Kidney (tissue), 13 donors: ENCODE measurements at regions not wholly inside any gene's neighbourhood (a gene's known extent, or its start where the extent isn't known, plus 50 kb on each side); places are given as distances from the start of the nearest gene placed in this dataset.

Experiments
- DNase-seq, 5 donors: peaks; one replicate each; pipeline ENCODE4 v3.0.0-alpha.2; 2013 to 2020
- FAIRE-seq: peaks from 2 replicates; lab custom pipeline; 2012; peaks lifted over from hg19 to GRCh38; lab: Jason Lieb, UNC
- H3K27ac ChIP-seq, 2 donors: one replicate each; pipeline ENCODE4 v1.7.0; 2013; ENCODE audit warnings: low read depth in 2 of 2, low read length in 2 of 2, inconsistent platforms in 1 of 2
- H3K27me3 ChIP-seq: one replicate; pipeline ENCODE4 v1.7.1; 2013; ENCODE audit warnings: low read length, inconsistent platforms; ENCODE audit not compliant: control insufficient read depth, insufficient read depth
- H3K36me3 ChIP-seq, 3 donors: one replicate each; pipeline versions ENCODE4 v1.7.0 to v1.7.1; 2013; ENCODE audit warnings: low read length in 3 of 3, control low read depth in 1 of 3, inconsistent platforms in 1 of 3; ENCODE audit not compliant: insufficient read depth in 3 of 3, control insufficient read depth in 2 of 3
- H3K4me1 ChIP-seq, 3 donors: one replicate each; pipeline versions ENCODE4 v1.7.0 to v1.7.1; 2013; ENCODE audit warnings: low read length in 3 of 3, inconsistent platforms in 1 of 3, low read depth in 1 of 3; ENCODE audit not compliant: control insufficient read depth in 2 of 3, insufficient read depth in 2 of 3
- H3K4me3 ChIP-seq, 3 donors: one replicate each; pipeline versions ENCODE4 v1.7.0 to v1.8.1; 2013; ENCODE audit warnings: low read length in 3 of 3, control low read depth in 1 of 3, inconsistent platforms in 1 of 3
- H3K9ac ChIP-seq, 3 donors: one replicate each; pipeline versions ENCODE4 v1.7.0 to v1.7.1; 2013; ENCODE audit warnings: low read length in 3 of 3, control low read depth in 1 of 3, inconsistent platforms in 1 of 3
- H3K9me3 ChIP-seq, 3 donors: one replicate each; pipeline versions ENCODE4 v1.7.0 to v1.7.1; 2013; ENCODE audit warnings: low read length in 3 of 3, control low read depth in 1 of 3, inconsistent platforms in 1 of 3; ENCODE audit not compliant: control insufficient read depth in 2 of 3, insufficient read depth in 1 of 3
- CTCF ChIP-seq: IDR thresholded peaks from 3 replicates; pipeline ENCODE4 v1.5.1; 2012; ENCODE audit warnings: mild to moderate bottlenecking, moderate library complexity, borderline replicate concordance; ENCODE audit not compliant: insufficient read depth; ENCODE audit errors: extremely low read depth
- intact Hi-C: fragments of 100-400 bp; cut with DNase I; formaldehyde crosslinking; loops from one replicate; pipeline ENCODE4 v1.11.1; 2022
- donor health status: control.
- donor health status: control.
- donor health status: control.
- donor health status: control.
- donor health status: control.
- donor health status: DM: yes; HTN: yes; CAD: no.
- donor health status: Normal renal cell carcinoma (clear cell type).

- TF ChIP-seq CTCF = no peak
- no peak for FAIRE-seq
- intact Hi-C loops = no loop called here
Measured at GRCh38 chr2:16202266-16203020, 262.1 kb downstream of the MYCN start.

GRCh38 chr2:16201848-16202247, 261.5 kb downstream of the MYCN start:
- H3K27me3 ChIP-seq = no peaks in the 10 kb centered on the region
- H3K27ac ChIP-seq = no peak overlapping the region
- FAIRE-seq (no peak), DNase-seq (no peak)
- no peaks in the 10 kb centered on the region for H3K9me3 ChIP-seq
- no peak overlapping the region for H3K9ac ChIP-seq
- TF ChIP-seq CTCF = no peak
- H3K4me1 ChIP-seq = no peaks in the 10 kb centered on the region
- no peaks in the 10 kb centered on the region for H3K36me3 ChIP-seq
- H3K4me3 ChIP-seq = no peak overlapping the region
- intact Hi-C loops = no loop called here

More at GRCh38 chr2:16202266-16203020, 262.1 kb downstream of the MYCN start:
- no peaks in the 10 kb centered on the region for H3K36me3 ChIP-seq
- no peaks in the 10 kb centered on the region for H3K27me3 ChIP-seq
- H3K9me3 ChIP-seq = no peaks in the 10 kb centered on the region
- no peaks in the 10 kb centered on the region for H3K4me1 ChIP-seq
- H3K27ac ChIP-seq = no peak overlapping the region
- no peak for DNase-seq
- no peak overlapping the region for H3K4me3 ChIP-seq
- H3K9ac ChIP-seq = no peak overlapping the region

- no peak overlapping the region for H3K9ac ChIP-seq
- FAIRE-seq (no peak), DNase-seq (no peak)
- no peaks in the 10 kb centered on the region for H3K4me1 ChIP-seq
- H3K4me3 ChIP-seq = no peak overlapping the region
- H3K27me3 ChIP-seq = no peaks in the 10 kb centered on the region
- intact Hi-C loops = no loop called here
- no peaks in the 10 kb centered on the region for H3K9me3 ChIP-seq
- no peak overlapping the region for H3K27ac ChIP-seq
- no peaks in the 10 kb centered on the region for H3K36me3 ChIP-seq
- TF ChIP-seq CTCF = no peak
Measured at GRCh38 chr2:16200554-16201193, 260.3 kb downstream of the MYCN start.
